H1 (cell line): ENCODE measurements at regions not wholly inside any gene's neighbourhood (a gene's known extent, or its start where the extent isn't known, plus 50 kb on each side); places are given as distances from the start of the nearest gene placed in this dataset.

Source experiments
- CTCF ChIP-seq, 3 experiments: IDR thresholded peaks; 1 replicate in 2 of 3; 2 replicates in 1 of 3; pipeline versions ENCODE4 v1.5.1 to v1.6.1; 2011; ENCODE audit warnings: low read length in 3 of 3, mild to moderate bottlenecking in 3 of 3, inconsistent platforms in 2 of 3, low read depth in 1 of 3, moderate library complexity in 1 of 3; ENCODE audit not compliant: insufficient read depth in 1 of 3; ENCODE audit errors: control extremely low read depth in 1 of 3
- NRF1 ChIP-seq: IDR thresholded peaks from 2 replicates; pipeline ENCODE4 v1.6.1; 2011; ENCODE audit warnings: mild to moderate bottlenecking, low read depth, low read length, improper control_type of control experiment
- ZNF274 ChIP-seq: IDR thresholded peaks from 2 replicates; pipeline ENCODE4 v1.7.0; 2012; ENCODE audit warnings: low read length, borderline replicate concordance; ENCODE audit errors: extremely low read depth

GRCh38 chr17:11130367-11130766 lies 110.6 kb upstream of the SHISA6 start (continued):
- no peak for TF ChIP-seq ZNF274
- no peak for TF ChIP-seq NRF1
- no peak for TF ChIP-seq CTCF (IDR thresholded peaks at IDR 0.05; ENCODE audit: control extremely low read depth in 1 of 3, insufficient read depth in 1 of 3, low read depth in 1 of 3, low read length in 3 of 3)
